OCI-LY3 (cell line): ENCODE measurements at regions not wholly inside any gene's neighbourhood (a gene's known extent, or its start where the extent isn't known, plus 50 kb on each side); places are given as distances from the start of the nearest gene placed in this dataset.

Source experiments
- H2AFZ ChIP-seq: fragments of 200-600, 300-600 bp; shearing (Covaris generic); 2 replicates; pipeline ENCODE4 v1.6.0; 2014; ENCODE audit warnings: antibody characterized with exemption, low read depth, low read length
- H3K27ac ChIP-seq: fragments of 200-600, 300-600 bp; sonication (generic); 2 replicates; pipeline ENCODE4 v1.5.1; 2014; ENCODE audit warnings: mild to moderate bottlenecking, low read length, moderate library complexity, mixed read lengths
- H3K27me3 ChIP-seq: fragments of 200-600, 300-600 bp; sonication (generic); 2 replicates; pipeline ENCODE4 v1.6.1; 2014; ENCODE audit warnings: low read depth, low read length, mixed read lengths
- H3K36me3 ChIP-seq: fragments of 200-600, 300-600 bp; sonication (generic); replicated peaks from 2 replicates; pipeline ENCODE3; 2014; ENCODE audit warnings: low read depth, low read length, mixed read lengths
- H3K4me1 ChIP-seq: fragments of 300-600, 200-600 bp; sonication (generic); 2 replicates; pipeline ENCODE4 v1.6.1; 2014; ENCODE audit warnings: low read length, mixed read lengths
- H3K4me2 ChIP-seq: fragments of 200-600, 300-600 bp; sonication (generic); 2 replicates; pipeline ENCODE4 v1.6.1; 2014; ENCODE audit warnings: low read length, mixed read lengths
- H3K4me3 ChIP-seq: fragments of 300-600, 200-600 bp; sonication (generic); 2 replicates; pipeline ENCODE4 v1.5.1; 2014; ENCODE audit warnings: antibody characterized with exemption, mild to moderate bottlenecking, low read length, moderate library complexity
- H3K79me2 ChIP-seq: fragments of 300-600, 200-600 bp; shearing (Covaris generic); 2 replicates; pipeline ENCODE4 v1.6.1; 2014; ENCODE audit warnings: mild to moderate bottlenecking, low read length, mixed read lengths
- H3K9ac ChIP-seq: fragments of 300-600, 200-600 bp; shearing (Covaris generic); 2 replicates; pipeline ENCODE4 v1.6.0; 2014; ENCODE audit warnings: mild to moderate bottlenecking, low read length, moderate library complexity
- H3K9me3 ChIP-seq: fragments of 200-600, 300-600 bp; shearing (Covaris generic); 2 replicates; pipeline ENCODE4 v1.6.1; 2014; ENCODE audit warnings: low read length, mixed read lengths; ENCODE audit not compliant: insufficient read depth
- H4K20me1 ChIP-seq: fragments of 200-600, 300-600 bp; sonication (generic); 2 replicates; pipeline ENCODE4 v1.6.1; 2016; ENCODE audit warnings: low read length, mixed read lengths; ENCODE audit not compliant: insufficient read depth
- CTCF ChIP-seq: fragments of 200-600, 300-600 bp; sonication (generic); IDR thresholded peaks from 2 replicates; pipeline ENCODE4 v1.5.1; 2014; ENCODE audit warnings: antibody characterized with exemption, low read length, low read depth
- EZH2phosphoT487 ChIP-seq: fragments of 200-600 bp; shearing (Covaris generic); IDR thresholded peaks from 2 replicates; pipeline ENCODE4 v1.6.1; 2018; ENCODE audit warnings: antibody characterized with exemption, mixed run types, low read depth

- no peak for TF ChIP-seq CTCF
- TF ChIP-seq EZH2phosphoT487: no peak
- Histone ChIP-seq H4K20me1 (no peaks in the 10 kb centered on the region), H3K79me2 (no peaks in the 10 kb centered on the region), H3K9me3 (no peaks in the 10 kb centered on the region), H3K4me3 (no peak overlapping the region), H3K4me1 (no peaks in the 10 kb centered on the region), H3K4me2 (no peak overlapping the region), H3K9ac (no peak overlapping the region), H2AFZ (no peak overlapping the region), H3K36me3 (no peaks in the 10 kb centered on the region), H3K27ac (no peak overlapping the region), H3K27me3 (no peaks in the 10 kb centered on the region)
These were observed 182.6 kb upstream of the CHAC2 start for GRCh38 chr2:53584986-53585385.

DNA sequence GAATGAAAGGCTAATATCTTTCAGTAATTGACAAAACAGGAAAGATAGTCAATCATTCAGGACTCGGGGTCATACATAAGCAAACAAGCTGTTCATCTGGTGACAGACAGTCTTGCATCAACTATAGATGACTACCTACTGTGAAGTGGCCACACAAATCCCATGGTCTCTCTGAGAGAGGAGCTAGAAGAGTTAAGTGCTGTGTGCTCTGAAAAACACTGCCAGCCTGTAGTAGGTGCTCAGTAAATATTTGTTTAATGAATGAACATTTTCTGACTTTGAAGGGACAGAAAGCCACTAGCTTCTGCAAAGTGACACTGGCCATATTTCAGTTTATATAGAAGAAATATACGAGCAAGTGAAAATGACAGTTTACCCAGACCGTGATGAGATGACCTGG is 184.0 kb upstream of the CHAC2 start:
- no peaks in the 10 kb centered on the region for H3K36me3 ChIP-seq
- no peaks in the 10 kb centered on the region for H3K9me3 ChIP-seq
- no peak overlapping the region for H3K4me3 ChIP-seq
- H3K79me2 ChIP-seq: no peaks in the 10 kb centered on the region
- no peaks in the 10 kb centered on the region for H4K20me1 ChIP-seq
- H3K27me3 ChIP-seq: no peaks in the 10 kb centered on the region
- no peak overlapping the region for H2AFZ ChIP-seq
- H3K9ac ChIP-seq: no peak overlapping the region
- no peak overlapping the region for H3K4me2 ChIP-seq
- no peaks in the 10 kb centered on the region for H3K4me1 ChIP-seq
- TF ChIP-seq CTCF: no peak
- no peak for TF ChIP-seq EZH2phosphoT487
- H3K27ac ChIP-seq: no peak overlapping the region

DNA sequence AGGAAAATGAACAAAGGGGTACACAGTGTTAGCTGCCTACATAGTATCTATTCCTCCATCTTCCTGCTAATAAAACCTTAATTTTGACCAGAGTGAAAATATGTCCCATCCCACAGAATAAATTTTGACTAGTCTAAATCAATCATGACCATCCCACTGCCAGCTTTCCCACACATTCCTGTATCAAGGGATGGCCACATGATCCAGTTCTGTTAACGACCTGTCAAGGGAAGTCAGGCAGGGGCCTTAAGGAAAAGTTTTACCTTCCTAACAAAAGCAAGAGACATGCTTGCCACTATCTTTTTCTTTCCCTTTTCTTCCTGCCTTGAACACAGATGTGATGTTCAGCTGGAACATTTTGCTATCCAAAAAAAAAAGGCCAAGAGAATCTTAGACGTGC is 185.0 kb upstream of the CHAC2 start:
- H4K20me1 ChIP-seq: no peaks in the 10 kb centered on the region
- no peaks in the 10 kb centered on the region for H3K9me3 ChIP-seq
- TF ChIP-seq EZH2phosphoT487 (no peak), CTCF (no peak)
- H3K4me1 ChIP-seq: no peaks in the 10 kb centered on the region
- no peaks in the 10 kb centered on the region for H3K79me2 ChIP-seq
- H3K4me3 ChIP-seq: no peak overlapping the region
- H3K4me2 ChIP-seq: no peak overlapping the region
- H3K9ac ChIP-seq: no peak overlapping the region
- H3K27ac ChIP-seq: no peak overlapping the region
- no peaks in the 10 kb centered on the region for H3K36me3 ChIP-seq
- H3K27me3 ChIP-seq: no peaks in the 10 kb centered on the region
- H2AFZ ChIP-seq: no peak overlapping the region

- Histone ChIP-seq H3K36me3 (no peaks in the 10 kb centered on the region), H3K4me2 (no peak overlapping the region), H3K4me1 (no peaks in the 10 kb centered on the region), H2AFZ (no peak overlapping the region), H3K9me3 (no peaks in the 10 kb centered on the region), H3K27ac (no peak overlapping the region), H4K20me1 (no peaks in the 10 kb centered on the region), H3K79me2 (no peaks in the 10 kb centered on the region), H3K4me3 (no peak overlapping the region), H3K27me3 (no peaks in the 10 kb centered on the region), H3K9ac (no peak overlapping the region)
- TF ChIP-seq CTCF: no peak
- TF ChIP-seq EZH2phosphoT487: no peak
These were observed 191.4 kb upstream of the CHAC2 start for GRCh38 chr2:53576166-53576565.
